OCI-LY1 (cell line): ENCODE measurements at regions not wholly inside any gene's neighbourhood (a gene's known extent, or its start where the extent isn't known, plus 50 kb on each side); places are given as distances from the start of the nearest gene placed in this dataset.

Experiments
- CTCF ChIP-seq: fragments of 200-600 bp; sonication (generic), shearing (Covaris generic); IDR thresholded peaks from 2 replicates; pipeline ENCODE4 v1.5.1; 2017; ENCODE audit warnings: mild to moderate bottlenecking, antibody characterized with exemption, low read length, moderate library complexity, mixed read lengths
- EZH2 ChIP-seq: fragments of 200-600 bp; sonication (generic), shearing (Covaris generic); IDR thresholded peaks from 2 replicates; pipeline ENCODE4 v1.8.0; 2017; ENCODE audit warnings: borderline replicate concordance, mixed run types, mild to moderate bottlenecking, antibody characterized with exemption, low read length, moderate library complexity, mixed read lengths

- TF ChIP-seq EZH2 (no peak), CTCF (no peak)
These were observed 663.7 kb upstream of the LRATD1 start for GRCh38 chr2:13968811-13969210.
